GM18951 (cell line): ENCODE measurements at regions not wholly inside any gene's neighbourhood (a gene's known extent, or its start where the extent isn't known, plus 50 kb on each side); places are given as distances from the start of the nearest gene placed in this dataset.
"Not testable (repeated sequence)": the region's sequence is repeated elsewhere in the genome, so short reads cannot be mapped to it uniquely, and the experiment has no call there.

Experiments used
- POLR2A ChIP-seq: IDR thresholded peaks from 4 replicates; pipeline ENCODE4 v1.6.1; 2011; ENCODE audit warnings: mild to moderate bottlenecking; ENCODE audit not compliant: insufficient read length, insufficient read depth; ENCODE audit errors: extremely low read depth
- in situ Hi-C: fragments of 300-500 bp; cut with MboI; formaldehyde crosslinking; loops from one replicate; pipeline ENCODE4 v1.12.0; 2022; ENCODE audit warnings: low sequenced_read_pairs, mixed read lengths, inconsistent platforms; ENCODE audit not compliant: unreplicated experiment

- in situ Hi-C loops, result no loop called here
- no peak for TF ChIP-seq POLR2A
These were observed 634.4 kb downstream of the MATN1 start for GRCh38 chr1:30089024-30089430.

- TF ChIP-seq POLR2A, result no peak
- in situ Hi-C loops, result no loop called here
These were observed 634.8 kb downstream of the MATN1 start for GRCh38 chr1:30088594-30088993.

DNA sequence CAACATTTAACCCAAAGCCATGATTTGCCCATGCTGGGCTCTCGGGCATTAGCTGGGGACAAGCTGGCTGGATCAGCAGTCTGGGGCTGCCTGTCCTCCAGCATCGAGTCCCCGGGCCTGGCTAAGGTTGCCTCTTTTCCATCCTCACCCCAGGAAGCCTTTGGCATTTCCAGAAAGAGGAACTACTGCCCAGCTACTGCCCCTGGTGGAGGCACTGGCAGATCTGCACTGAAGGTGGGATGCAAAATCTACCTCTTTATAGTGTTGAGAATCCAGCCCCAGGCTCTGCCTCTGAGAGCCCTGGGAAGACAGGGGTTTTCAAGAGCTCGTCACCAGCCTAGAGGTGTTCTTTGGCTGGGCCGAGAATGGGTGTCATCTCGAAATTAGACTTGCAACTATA lies 635.9 kb downstream of the MATN1 start:
- in situ Hi-C loops, result no loop called here
- no peak for TF ChIP-seq POLR2A

- in situ Hi-C loops, result no loop called here
- no peak for TF ChIP-seq POLR2A
These were observed 637.3 kb downstream of the MATN1 start for GRCh38 chr1:30085811-30086770.

DNA sequence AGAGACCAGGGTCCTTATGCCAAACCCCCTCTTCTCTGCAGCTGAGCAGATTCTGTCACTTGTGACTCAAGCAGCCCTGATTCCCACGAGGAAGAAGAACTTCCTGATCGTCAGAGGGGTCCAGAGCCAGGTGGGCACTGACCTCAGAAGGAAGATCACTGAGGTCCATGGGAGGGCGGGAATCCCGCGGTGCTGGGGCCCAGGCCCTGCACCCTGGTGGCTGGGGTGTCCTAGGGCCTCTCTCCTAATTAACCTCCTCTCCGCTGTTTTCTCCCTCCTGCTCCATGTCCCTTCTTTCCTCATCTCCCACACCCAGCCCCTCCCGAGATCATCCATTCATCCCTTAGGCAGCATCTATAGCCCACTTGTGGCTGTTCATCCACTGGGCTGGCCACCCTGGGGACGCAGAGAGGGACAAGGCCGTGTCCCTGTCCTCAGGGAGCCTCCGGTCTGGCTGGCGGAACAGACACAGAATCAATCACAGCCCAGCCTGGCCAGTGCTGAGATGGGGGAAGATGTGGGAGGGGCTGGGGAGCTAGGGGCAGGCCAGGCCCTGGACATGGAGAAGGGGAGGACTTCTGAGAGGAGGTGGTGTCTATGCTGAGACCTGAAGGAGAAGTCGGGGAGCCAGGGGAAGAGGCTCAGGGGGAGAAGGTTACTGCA lies 638.3 kb downstream of the MATN1 start:
- in situ Hi-C loops, result no loop called here
- no peak for TF ChIP-seq POLR2A

DNA sequence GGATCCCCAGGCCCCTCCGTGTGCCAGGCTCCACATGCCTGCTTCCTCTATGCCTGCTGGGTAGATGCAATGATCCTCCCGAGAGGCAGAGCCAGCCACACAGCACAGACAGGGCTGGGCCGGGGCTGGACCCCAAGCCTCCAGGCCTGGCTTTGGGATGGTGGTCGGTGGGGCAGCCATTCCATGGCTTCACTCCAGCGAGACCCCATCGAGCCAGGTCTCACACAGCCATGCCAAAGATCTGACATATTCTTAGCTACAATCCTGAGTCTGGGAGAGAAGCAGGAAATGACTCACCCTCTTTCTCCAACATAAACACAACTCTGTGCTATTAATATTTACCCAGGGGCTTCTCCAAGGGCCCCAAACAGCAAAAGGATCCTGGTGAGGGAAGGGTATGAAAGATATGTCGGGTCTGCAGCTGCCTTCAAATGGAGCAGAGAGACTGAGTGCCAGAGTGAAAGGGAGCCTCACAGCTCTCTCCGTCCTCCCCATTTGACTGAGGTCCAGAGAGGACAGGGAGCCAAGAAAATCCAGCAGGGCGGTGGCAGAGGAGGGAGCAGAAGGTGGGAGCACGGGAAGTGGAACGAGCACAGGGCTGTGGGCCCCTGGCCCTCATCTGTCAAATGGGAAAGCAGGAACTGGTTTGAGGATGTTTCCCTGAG lies 639.5 kb downstream of the MATN1 start:
- no peak for TF ChIP-seq POLR2A
- in situ Hi-C loops, result no loop called here

DNA sequence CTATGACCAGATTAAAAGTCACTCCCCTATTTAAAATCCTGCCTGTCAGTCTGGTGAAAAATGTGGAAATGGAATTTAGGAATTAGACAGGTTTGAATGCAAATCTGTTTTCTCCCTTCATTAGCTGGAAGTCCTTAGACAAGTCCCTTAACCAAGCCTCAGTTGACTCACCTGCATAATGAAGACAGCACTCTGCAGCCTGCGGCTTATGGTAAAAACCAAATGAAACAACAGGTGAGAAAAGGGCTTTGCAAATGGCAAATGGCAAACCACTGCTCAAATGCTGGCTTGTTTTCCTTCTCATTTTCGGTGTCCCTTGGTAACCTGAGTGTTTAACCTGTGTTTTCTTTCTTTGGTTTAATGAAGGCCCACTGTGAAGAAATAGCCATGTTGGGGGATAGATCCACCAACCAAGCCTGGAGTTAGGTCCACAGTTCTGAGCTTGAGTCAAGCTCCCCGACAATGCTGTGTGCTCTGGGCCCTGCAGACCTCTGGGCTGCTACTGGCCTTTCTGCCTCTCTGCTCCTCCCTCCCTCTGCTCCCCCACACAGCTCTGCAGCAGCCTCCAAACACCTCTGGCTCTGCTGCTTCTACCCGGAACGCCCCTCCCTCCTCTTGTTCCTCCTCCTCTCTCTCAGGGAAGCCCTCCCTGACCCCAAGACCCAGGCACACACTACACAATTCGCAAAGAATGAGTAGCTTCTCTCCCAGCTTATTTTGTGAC lies 641.8 kb downstream of the MATN1 start:
- in situ Hi-C loops, result no loop called here
- TF ChIP-seq POLR2A, result no peak

DNA sequence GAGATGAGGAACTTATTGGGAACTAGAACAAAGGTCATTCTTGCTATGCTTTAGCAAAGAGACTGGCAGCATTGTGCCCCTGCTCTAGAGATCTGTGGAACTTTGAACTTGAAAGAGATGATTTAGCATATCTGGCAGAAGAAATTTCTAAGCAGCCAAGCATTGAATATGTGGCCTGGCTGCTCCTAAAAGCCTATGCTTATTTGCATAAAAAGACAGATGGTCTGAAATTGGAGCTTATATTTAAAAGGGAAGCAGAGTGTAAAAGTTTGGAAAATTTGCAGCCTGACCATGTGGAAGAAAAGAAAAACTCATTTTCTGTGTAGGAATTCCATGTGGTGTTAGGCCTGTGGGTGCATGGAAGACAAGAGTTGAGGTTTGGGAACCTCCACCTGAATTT lies 647.5 kb downstream of the MATN1 start:
- in situ Hi-C loops, result not testable (repeated sequence)

- in situ Hi-C loops, result no loop called here
- TF ChIP-seq POLR2A, result no peak
These were observed 654.5 kb downstream of the MATN1 start for GRCh38 chr1:30068787-30069472.

- no peak for TF ChIP-seq POLR2A
- in situ Hi-C loops, result no loop called here
These were observed 658.8 kb downstream of the MATN1 start for GRCh38 chr1:30064547-30064946.

- TF ChIP-seq POLR2A, result no peak
- in situ Hi-C loops, result no loop called here
These were observed 659.6 kb downstream of the MATN1 start for GRCh38 chr1:30063621-30064280.
